Heart left ventricle (tissue), 13 donors: ENCODE measurements at regions not wholly inside any gene's neighbourhood (a gene's known extent, or its start where the extent isn't known, plus 50 kb on each side); places are given as distances from the start of the nearest gene placed in this dataset.

Experiments
- CTCF ChIP-seq, 12 donors: fragments of 200-600 bp; sonication (generic) in 4 of 12; IDR thresholded peaks; one replicate each; pipeline versions ENCODE4 v1.5.0 to v1.8.0; 2018 to 2022; ENCODE audit warnings: antibody characterized with exemption in 12 of 12, mild to moderate bottlenecking in 5 of 12
- POLR2A ChIP-seq, 2 donors: fragments of 450-650 bp; IDR thresholded peaks; one replicate each; pipeline ENCODE4 v1.6.1; 2017; ENCODE audit warnings: antibody characterized with exemption in 2 of 2, mild to moderate bottlenecking in 2 of 2, moderate library complexity in 2 of 2
- donor health status: ischemic (EF 13 %, LVEDD 7.1; RV severe dilation, severe dysfunction).
- donor health status: DM: no; HTN: yes; CAD: no.
- donor health status: DM: no; HTN: no; CAD: no.
- donor health status: ischemic (EF 25% LVEDD 6.9; RV normal size, moderate dysfunction).
- donor health status: ischemic (EF 25% LVEDD 5.7; RV mildly dilated, moderate dysfunction).
- donor health status: ischemic (EF 35%, LVEDD 5.7; RV mildly dilated, moderate dysfunction).
- donor health status: nonischemic (EF 11% LVEDD 7.7; RV severe dilation, severe dysfunction).
- donor health status: DM: yes; HTN: yes; CAD: no.
- donor health status: PGD.
- donor health status: ischemic (EF 29% LVEDD 5.4; RV normal size, mild dysfunction).
- donor health status: nonischemic (EF 23%, LVEDD 6.1; RV moderate dilation, normal function).

- TF ChIP-seq CTCF (IDR thresholded peaks at IDR 0.05): no peak
- TF ChIP-seq POLR2A (IDR thresholded peaks at IDR 0.05): no peak
Observed at GRCh38 chr3:110149763-110150162, 812.4 kb upstream of the DPPA4 start.
